ENCODE measurements at regions not wholly inside any gene's neighbourhood (a gene's known extent, or its start where the extent isn't known, plus 50 kb on each side); places are given as distances from the start of the nearest gene placed in this dataset.

DNA sequence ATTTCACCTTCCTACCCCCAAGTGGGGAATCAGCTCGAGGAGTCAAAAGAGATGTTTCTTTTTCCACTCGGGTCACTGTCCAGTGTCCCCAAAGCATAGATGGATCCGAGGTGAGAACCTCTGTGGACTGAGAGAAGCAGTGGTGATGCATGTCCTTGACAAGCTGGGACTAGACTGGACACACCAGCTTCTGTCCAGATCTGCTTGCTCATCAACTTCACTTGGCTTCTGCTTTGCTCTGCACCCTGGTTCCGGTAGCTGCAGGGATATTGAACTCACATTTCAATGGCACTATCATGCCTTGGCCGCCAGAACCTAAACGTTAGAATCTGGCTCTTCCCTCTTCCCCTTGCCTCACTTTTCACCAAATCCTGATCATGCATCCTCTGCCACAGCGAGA, 50.3 kb upstream of the CXCL12 start:
- TF ChIP-seq SUZ12 (IDR thresholded peaks at IDR 0.05; ENCODE audit: extremely low read depth, insufficient read depth, insufficient read length) (no peak), ZNF274 (IDR thresholded peaks at IDR 0.05; ENCODE audit: low read depth, low read length) (no peak), YY1 (IDR thresholded peaks at IDR 0.05; ENCODE audit: insufficient read depth, insufficient read length) (no peak)
- H3K27me3 ChIP-seq (ENCODE audit: insufficient read depth, insufficient read length) = no peaks in the 10 kb centered on the region
- no peak overlapping the region for H3K4me3 ChIP-seq (ENCODE audit: insufficient read length, low read depth)
- H3K4me1 ChIP-seq (ENCODE audit: insufficient read depth, insufficient read length) = no peaks in the 10 kb centered on the region
- no peak for DNase-seq (ENCODE audit: low read depth, low spot score)
- H3K9me3 ChIP-seq (ENCODE audit: insufficient read depth, low read length) = 0 out of 2 replicates have a peak, but pooled peaks cover 6% of the 10 kb centered on the region
- H3K36me3 ChIP-seq (ENCODE audit: insufficient read depth, insufficient read length, low read length) = no peaks in the 10 kb centered on the region
- H3K9ac ChIP-seq (ENCODE audit: insufficient read length, low read depth) = no peak overlapping the region

DNA sequence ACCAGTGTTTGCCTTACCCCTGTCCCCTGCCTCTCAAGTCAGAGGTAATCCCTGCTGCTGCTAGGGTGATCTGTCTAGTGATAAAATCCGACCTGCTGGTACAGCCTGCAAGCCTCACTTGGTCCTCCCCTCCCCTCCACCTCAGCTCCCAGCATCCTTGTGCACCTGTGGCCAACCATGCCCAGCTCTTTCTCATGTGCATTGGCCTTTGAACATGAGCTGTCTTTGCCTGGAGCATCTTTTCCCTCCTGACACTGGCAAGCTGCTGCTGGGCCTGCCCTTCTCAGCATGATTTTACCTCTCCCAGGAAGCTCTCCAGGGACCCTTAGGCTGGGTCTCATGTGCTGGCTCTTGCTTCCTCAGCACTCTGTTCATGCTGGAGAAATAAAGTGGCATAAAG, 51.3 kb upstream of the CXCL12 start:
- no peak for DNase-seq (ENCODE audit: low read depth, low spot score)
- H3K36me3 ChIP-seq (ENCODE audit: insufficient read depth, insufficient read length, low read length) = no peaks in the 10 kb centered on the region
- no peak overlapping the region for H3K4me3 ChIP-seq (ENCODE audit: insufficient read length, low read depth)
- TF ChIP-seq YY1 (IDR thresholded peaks at IDR 0.05; ENCODE audit: insufficient read depth, insufficient read length) (no peak), ZNF274 (IDR thresholded peaks at IDR 0.05; ENCODE audit: low read depth, low read length) (no peak), SUZ12 (IDR thresholded peaks at IDR 0.05; ENCODE audit: extremely low read depth, insufficient read depth, insufficient read length) (no peak)
- no peaks in the 10 kb centered on the region for H3K27me3 ChIP-seq (ENCODE audit: insufficient read depth, insufficient read length)
- 0 out of 2 replicates have a peak, but pooled peaks cover 6% of the 10 kb centered on the region for H3K9me3 ChIP-seq (ENCODE audit: insufficient read depth, low read length)
- no peak overlapping the region for H3K9ac ChIP-seq (ENCODE audit: insufficient read length, low read depth)
- no peaks in the 10 kb centered on the region for H3K4me1 ChIP-seq (ENCODE audit: insufficient read depth, insufficient read length)

DNA sequence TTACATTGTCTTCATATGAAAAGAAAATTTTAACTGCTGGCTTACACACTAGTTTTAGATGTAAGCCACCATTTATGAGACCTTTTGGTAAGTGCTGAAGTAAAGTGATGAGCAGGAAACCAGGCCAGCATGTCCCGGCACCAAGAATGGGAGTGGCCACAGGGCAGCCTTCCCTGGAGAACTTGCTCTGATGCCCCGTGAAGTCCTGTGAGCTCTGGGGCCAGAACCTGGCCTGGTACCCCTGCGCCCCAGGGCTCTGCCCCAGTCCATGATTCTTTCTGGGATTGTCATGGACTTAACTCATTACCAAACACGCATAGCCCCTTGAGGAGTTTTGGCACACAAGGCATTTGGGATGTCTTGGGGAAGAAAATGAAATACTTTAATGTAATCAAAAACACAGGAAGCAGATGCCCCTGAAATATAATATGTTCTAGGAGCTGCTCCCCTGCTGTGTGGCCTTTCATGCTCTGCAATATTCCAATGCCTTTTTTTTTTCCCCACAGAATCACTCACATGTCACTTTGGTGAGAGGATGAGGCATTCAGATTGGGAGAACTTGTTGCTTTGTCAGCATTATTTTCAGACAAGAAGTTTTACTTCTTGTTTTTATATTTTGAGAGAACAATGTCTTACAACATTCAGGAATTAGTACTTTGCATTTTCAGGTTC, 53.1 kb upstream of the CXCL12 start:
- H3K27me3 ChIP-seq (ENCODE audit: insufficient read depth, insufficient read length) = no peaks in the 10 kb centered on the region
- H3K9me3 ChIP-seq (ENCODE audit: insufficient read depth, low read length) = 0 out of 2 replicates have a peak, but pooled peaks cover 6% of the 10 kb centered on the region
- no peak overlapping the region for H3K4me3 ChIP-seq (ENCODE audit: insufficient read length, low read depth)
- no peaks in the 10 kb centered on the region for H3K36me3 ChIP-seq (ENCODE audit: insufficient read depth, insufficient read length, low read length)
- TF ChIP-seq ZNF274 (IDR thresholded peaks at IDR 0.05; ENCODE audit: low read depth, low read length) (no peak), YY1 (IDR thresholded peaks at IDR 0.05; ENCODE audit: insufficient read depth, insufficient read length) (no peak), SUZ12 (IDR thresholded peaks at IDR 0.05; ENCODE audit: extremely low read depth, insufficient read depth, insufficient read length) (no peak)
- H3K4me1 ChIP-seq (ENCODE audit: insufficient read depth, insufficient read length) = no peaks in the 10 kb centered on the region
- no peak for DNase-seq (ENCODE audit: low read depth, low spot score)
- no peak overlapping the region for H3K9ac ChIP-seq (ENCODE audit: insufficient read length, low read depth)

DNA sequence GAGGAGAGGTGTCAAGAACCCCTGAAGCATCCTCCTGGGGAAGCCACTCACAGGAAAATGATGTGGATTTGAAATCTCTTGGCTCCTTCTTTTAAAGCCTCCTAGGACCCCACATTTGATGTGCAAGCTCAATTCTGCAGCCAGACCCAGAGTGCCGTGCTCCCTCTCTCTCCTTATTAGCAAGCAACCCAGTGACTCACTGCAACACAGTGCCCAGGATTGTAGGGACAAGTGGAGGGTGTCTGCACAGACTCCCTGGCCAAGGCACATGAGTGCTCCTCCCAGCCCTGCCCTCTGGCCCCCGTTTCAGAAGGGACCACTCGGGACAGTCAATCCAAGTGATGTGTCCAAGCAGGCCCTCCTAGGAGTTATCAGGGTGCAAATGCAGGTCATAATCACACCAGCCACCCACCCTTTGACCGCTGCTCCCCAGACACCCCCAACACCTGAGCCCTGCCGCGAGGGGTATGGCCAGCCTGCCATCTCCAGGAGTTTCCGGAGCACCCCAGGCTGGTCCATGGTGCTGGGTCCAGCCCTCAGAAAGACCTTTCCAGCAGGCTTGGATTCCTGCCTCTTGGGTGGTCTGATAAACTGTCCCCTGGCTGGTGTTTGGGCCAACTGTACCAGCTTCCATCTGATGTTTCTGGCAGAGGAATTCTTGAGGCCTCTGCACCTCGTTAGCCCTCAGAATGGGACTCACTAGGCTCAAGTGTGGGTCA, 54.5 kb upstream of the CXCL12 start:
- no peaks in the 10 kb centered on the region for H3K4me1 ChIP-seq (ENCODE audit: insufficient read depth, insufficient read length)
- H3K9me3 ChIP-seq (ENCODE audit: insufficient read depth, low read length) = peaks cover 6% of the 10 kb centered on the region; the same call in 1 of the 2 replicates
- no peaks in the 10 kb centered on the region for H3K36me3 ChIP-seq (ENCODE audit: insufficient read depth, insufficient read length, low read length)
- H3K4me3 ChIP-seq (ENCODE audit: insufficient read length, low read depth) = no peak overlapping the region
- H3K27me3 ChIP-seq (ENCODE audit: insufficient read depth, insufficient read length) = no peaks in the 10 kb centered on the region
- H3K9ac ChIP-seq (ENCODE audit: insufficient read length, low read depth) = no peak overlapping the region
- TF ChIP-seq YY1 (IDR thresholded peaks at IDR 0.05; ENCODE audit: insufficient read depth, insufficient read length) (no peak), SUZ12 (IDR thresholded peaks at IDR 0.05; ENCODE audit: extremely low read depth, insufficient read depth, insufficient read length) (no peak), ZNF274 (IDR thresholded peaks at IDR 0.05; ENCODE audit: low read depth, low read length) (no peak)
- no peak for DNase-seq (ENCODE audit: low read depth, low spot score)

DNA sequence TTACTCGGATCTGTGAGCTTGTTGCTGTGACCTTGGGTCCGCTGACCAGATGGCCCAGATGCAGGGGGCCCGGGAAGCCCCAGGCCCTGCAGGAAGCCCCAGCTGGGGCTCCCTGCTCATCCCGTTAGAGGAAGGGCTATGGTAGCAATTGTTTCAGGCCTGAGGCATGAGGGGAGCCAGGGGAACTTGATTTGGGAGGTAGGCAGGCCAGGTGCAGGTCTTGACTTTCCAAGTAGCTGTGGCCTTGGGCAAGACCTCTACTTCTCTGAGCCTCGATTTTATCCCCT, 55.0 kb upstream of the CXCL12 start:
- H3K9me3 ChIP-seq (ENCODE audit: insufficient read depth, low read length) = peaks cover 7% of the 10 kb centered on the region; the same call in 1 of the 2 replicates
- H3K4me1 ChIP-seq (ENCODE audit: insufficient read depth, insufficient read length) = no peaks in the 10 kb centered on the region
- no peaks in the 10 kb centered on the region for H3K36me3 ChIP-seq (ENCODE audit: insufficient read depth, insufficient read length, low read length)
- no peak for DNase-seq (ENCODE audit: low read depth, low spot score)
- no peak overlapping the region for H3K4me3 ChIP-seq (ENCODE audit: insufficient read length, low read depth)
- no peaks in the 10 kb centered on the region for H3K27me3 ChIP-seq (ENCODE audit: insufficient read depth, insufficient read length)
- H3K9ac ChIP-seq (ENCODE audit: insufficient read length, low read depth) = no peak overlapping the region
- TF ChIP-seq SUZ12 (IDR thresholded peaks at IDR 0.05; ENCODE audit: extremely low read depth, insufficient read depth, insufficient read length) (no peak), YY1 (IDR thresholded peaks at IDR 0.05; ENCODE audit: insufficient read depth, insufficient read length) (no peak), ZNF274 (IDR thresholded peaks at IDR 0.05; ENCODE audit: low read depth, low read length) (no peak)

DNA sequence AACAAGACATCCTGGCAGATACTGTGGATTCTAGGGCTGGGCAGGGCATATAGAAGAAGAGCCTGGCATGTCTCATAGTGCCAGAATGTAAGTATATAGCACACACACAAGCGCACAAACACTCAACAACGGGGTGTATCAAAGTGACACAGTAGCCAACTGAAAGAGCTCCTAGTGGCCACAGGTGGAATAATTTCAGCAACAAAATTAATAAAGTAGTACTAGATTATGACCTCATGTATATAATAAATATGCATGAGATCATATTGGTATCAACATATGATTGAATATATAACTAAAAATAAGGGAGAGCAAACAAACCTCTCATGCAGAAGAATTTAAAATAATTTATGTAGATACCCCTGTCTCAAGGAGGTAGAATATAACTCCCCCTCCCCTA, 72.4 kb upstream of the CXCL12 start:
- Histone ChIP-seq H3K4me3 (ENCODE audit: insufficient read length, low read depth) (no peak overlapping the region), H3K36me3 (ENCODE audit: insufficient read depth, insufficient read length, low read length) (no peaks in the 10 kb centered on the region), H3K4me1 (ENCODE audit: insufficient read depth, insufficient read length) (no peaks in the 10 kb centered on the region), H3K27me3 (ENCODE audit: insufficient read depth, insufficient read length) (no peaks in the 10 kb centered on the region), H3K9ac (ENCODE audit: insufficient read length, low read depth) (no peak overlapping the region), H3K9me3 (ENCODE audit: insufficient read depth, low read length) (no peaks in the 10 kb centered on the region)
- TF ChIP-seq ZNF274 (IDR thresholded peaks at IDR 0.05; ENCODE audit: low read depth, low read length) = no peak
- no peak for DNase-seq (ENCODE audit: low read depth, low spot score)

DNA sequence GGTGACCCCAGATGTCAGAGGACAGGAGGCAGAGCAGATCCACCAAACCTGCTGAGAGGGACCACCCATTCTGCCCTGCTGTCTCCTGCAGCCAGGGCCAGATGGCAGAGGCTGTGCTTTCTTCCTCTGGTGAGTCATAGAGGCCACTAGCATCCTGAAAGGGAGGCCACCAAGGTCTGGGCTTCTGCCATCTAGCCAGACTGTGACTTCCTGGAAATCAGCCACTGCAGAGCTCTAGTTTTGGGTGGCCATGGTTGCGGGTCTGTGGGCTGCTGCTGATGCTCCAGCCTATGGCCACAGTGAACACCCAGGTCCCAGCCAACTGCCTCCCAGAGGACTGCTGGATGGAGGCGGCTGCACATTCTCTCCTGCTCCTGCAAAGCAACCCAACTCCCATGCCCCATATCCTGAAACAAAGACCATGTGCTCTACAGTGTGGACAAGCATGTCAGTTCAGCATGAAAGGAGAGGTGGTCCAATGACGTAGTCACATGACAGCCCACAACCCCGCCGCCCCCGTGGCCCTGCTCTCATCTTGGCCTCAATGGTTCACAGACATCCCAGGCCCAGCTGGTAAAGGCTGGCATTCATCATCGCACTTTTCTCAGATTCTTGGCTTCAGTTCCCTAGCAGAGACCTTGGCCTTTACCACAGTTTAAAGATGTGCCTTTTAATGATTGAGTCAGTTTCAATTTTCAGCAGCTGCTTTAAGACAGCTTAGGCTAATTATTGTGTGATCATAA, 73.9 kb upstream of the CXCL12 start:
- no peak overlapping the region for H3K4me3 ChIP-seq (ENCODE audit: insufficient read length, low read depth)
- TF ChIP-seq YY1 (IDR thresholded peaks at IDR 0.05; ENCODE audit: insufficient read depth, insufficient read length) (no peak), ZNF274 (IDR thresholded peaks at IDR 0.05; ENCODE audit: low read depth, low read length) (no peak), SUZ12 (IDR thresholded peaks at IDR 0.05; ENCODE audit: extremely low read depth, insufficient read depth, insufficient read length) (no peak)
- no peak overlapping the region for H3K9ac ChIP-seq (ENCODE audit: insufficient read length, low read depth)
- H3K27me3 ChIP-seq (ENCODE audit: insufficient read depth, insufficient read length) = no peaks in the 10 kb centered on the region
- H3K9me3 ChIP-seq (ENCODE audit: insufficient read depth, low read length) = no peaks in the 10 kb centered on the region
- H3K36me3 ChIP-seq (ENCODE audit: insufficient read depth, insufficient read length, low read length) = no peaks in the 10 kb centered on the region
- DNase-seq (ENCODE audit: low read depth, low spot score) = no peak
- no peaks in the 10 kb centered on the region for H3K4me1 ChIP-seq (ENCODE audit: insufficient read depth, insufficient read length)
